ENCODE measurements at regions not wholly inside any gene's neighbourhood (a gene's known extent, or its start where the extent isn't known, plus 50 kb on each side); places are given as distances from the start of the nearest gene placed in this dataset.

- no peak overlapping the region for H3K4me3 ChIP-seq
- no peaks in the 10 kb centered on the region for H3K36me3 ChIP-seq (ENCODE audit: control insufficient read depth in 2 of 2, insufficient read depth in 2 of 2, low read length in 1 of 2)
- SMC1A ChIA-PET (ENCODE audit: uncharacterized antibody, unreplicated experiment): interaction anchor here (1.0 kb wide), 1 partner anchor 16 kb away, joined by 4 read pairs; no protein-coding TSS in a partner anchor
- H4K20me1 ChIP-seq (ENCODE audit: control insufficient read depth, insufficient read depth): no peaks in the 10 kb centered on the region
- H3K4me1 ChIP-seq (ENCODE audit: control insufficient read depth, insufficient read depth, low read length): no peaks in the 10 kb centered on the region
- in situ Hi-C loops (cut with MboI) (no loop called here), intact Hi-C loops (cut with micrococcal nuclease; ENCODE audit: unreplicated experiment) (no loop called here)
- H3K27ac ChIP-seq (ENCODE audit: control insufficient read depth, insufficient read depth): no peak overlapping the region
- no peak overlapping the region for H3K9ac ChIP-seq (ENCODE audit: control insufficient read depth, insufficient read depth, low read length)
- H3K4me2 ChIP-seq (ENCODE audit: control insufficient read depth, insufficient read depth): no peak overlapping the region
- CTCF ChIA-PET: interaction anchor here (1.0 kb wide), 1 partner anchor 16 kb away, joined by 4 read pairs; no protein-coding TSS in a partner anchor
- POLR2A ChIA-PET: no interaction called here
- RAD21 ChIA-PET (ENCODE audit: unreplicated experiment): interaction anchor here (0.9 kb wide), 1 partner anchor 16 kb away, joined by 3 read pairs; no protein-coding TSS in a partner anchor
- no peaks in the 10 kb centered on the region for H3K9me3 ChIP-seq (replicated peaks; ENCODE audit: control insufficient read depth, insufficient read depth, low read length)
- DNase-seq (ENCODE audit: low read depth, low spot score): no peak
- no peaks in the 10 kb centered on the region for H3K27me3 ChIP-seq (replicated peaks in 1 of 2; ENCODE audit: control insufficient read depth in 2 of 2, insufficient read depth in 2 of 2, low read length in 1 of 2)
- no peak overlapping the region for H2AFZ ChIP-seq (ENCODE audit: control insufficient read depth, low read depth, low read length)
- TF ChIP-seq, protein P1, sequence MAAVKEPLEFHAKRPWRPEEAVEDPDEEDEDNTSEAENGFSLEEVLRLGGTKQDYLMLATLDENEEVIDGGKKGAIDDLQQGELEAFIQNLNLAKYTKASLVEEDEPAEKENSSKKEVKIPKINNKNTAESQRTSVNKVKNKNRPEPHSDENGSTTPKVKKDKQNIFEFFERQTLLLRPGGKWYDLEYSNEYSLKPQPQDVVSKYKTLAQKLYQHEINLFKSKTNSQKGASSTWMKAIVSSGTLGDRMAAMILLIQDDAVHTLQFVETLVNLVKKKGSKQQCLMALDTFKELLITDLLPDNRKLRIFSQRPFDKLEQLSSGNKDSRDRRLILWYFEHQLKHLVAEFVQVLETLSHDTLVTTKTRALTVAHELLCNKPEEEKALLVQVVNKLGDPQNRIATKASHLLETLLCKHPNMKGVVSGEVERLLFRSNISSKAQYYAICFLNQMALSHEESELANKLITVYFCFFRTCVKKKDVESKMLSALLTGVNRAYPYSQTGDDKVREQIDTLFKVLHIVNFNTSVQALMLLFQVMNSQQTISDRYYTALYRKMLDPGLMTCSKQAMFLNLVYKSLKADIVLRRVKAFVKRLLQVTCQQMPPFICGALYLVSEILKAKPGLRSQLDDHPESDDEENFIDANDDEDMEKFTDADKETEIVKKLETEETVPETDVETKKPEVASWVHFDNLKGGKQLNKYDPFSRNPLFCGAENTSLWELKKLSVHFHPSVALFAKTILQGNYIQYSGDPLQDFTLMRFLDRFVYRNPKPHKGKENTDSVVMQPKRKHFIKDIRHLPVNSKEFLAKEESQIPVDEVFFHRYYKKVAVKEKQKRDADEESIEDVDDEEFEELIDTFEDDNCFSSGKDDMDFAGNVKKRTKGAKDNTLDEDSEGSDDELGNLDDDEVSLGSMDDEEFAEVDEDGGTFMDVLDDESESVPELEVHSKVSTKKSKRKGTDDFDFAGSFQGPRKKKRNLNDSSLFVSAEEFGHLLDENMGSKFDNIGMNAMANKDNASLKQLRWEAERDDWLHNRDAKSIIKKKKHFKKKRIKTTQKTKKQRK (IDR thresholded peaks at IDR 0.05; ENCODE audit: low read depth, low read length): no peak
- no peak for TF ChIP-seq MYB (IDR thresholded peaks at IDR 0.05; ENCODE audit: borderline replicate concordance, low read depth, low read length)
- no peak for TF ChIP-seq CBX3 (IDR thresholded peaks at IDR 0.05; ENCODE audit: borderline replicate concordance, low read depth)
- no peak for TF ChIP-seq CBFB (IDR thresholded peaks at IDR 0.05; ENCODE audit: low read depth)
- no peak for TF ChIP-seq CEBPB (IDR thresholded peaks at IDR 0.05; ENCODE audit: borderline replicate concordance in 1 of 2, low read depth in 2 of 2, low read length in 2 of 2)
- 14% methylated on average over 2 of the region's 2 CpGs for WGBS (ENCODE audit: insufficient coverage, insufficient replicate concordance, low lambda C conversion rate, missing lambda C conversion rate)
- ATAC-seq: no peak
- no TSS peak for BruUV-seq (replicated peaks)
- FAIRE-seq: no peak
- no peaks in the 10 kb centered on the region for H3K79me2 ChIP-seq (ENCODE audit: control insufficient read depth, insufficient read depth, low read length)
Observed at GRCh38 chr4:159780196-159780922, 677.5 kb downstream of the RAPGEF2 start.
